ENCODE measurements at regions not wholly inside any gene's neighbourhood (a gene's known extent, or its start where the extent isn't known, plus 50 kb on each side); places are given as distances from the start of the nearest gene placed in this dataset.

DNA sequence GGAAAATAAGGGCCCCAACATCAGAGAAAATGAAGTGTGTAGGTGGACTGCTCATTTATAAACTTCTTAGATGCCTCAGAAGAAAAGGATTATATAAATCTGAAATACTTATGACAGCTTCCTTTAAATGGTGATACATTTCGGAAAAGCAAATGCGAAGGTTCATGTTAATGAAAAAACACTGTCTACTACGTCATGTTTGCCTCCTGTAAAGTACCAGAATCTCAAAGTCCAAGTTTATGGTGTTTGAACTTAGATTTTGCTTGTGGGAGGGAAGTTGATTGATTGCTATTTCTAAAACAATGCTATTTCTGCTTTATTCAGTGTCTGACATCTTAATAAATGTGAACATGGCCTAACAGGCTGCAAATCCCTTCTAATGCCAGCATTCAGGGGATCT is 514.6 kb downstream of the ZNF608 start:
- Histone ChIP-seq H3K9ac (ENCODE audit: low read depth in 1 of 2, low read length in 2 of 2) (no peak overlapping the region), H3K9me3 (ENCODE audit: control insufficient read depth in 4 of 4, low read length in 3 of 4) (peaks cover 0 to 3% (median under 1%) of the 10 kb centered on the region in 4 donors), H3K27ac (ENCODE audit: low read depth in 1 of 2, low read length in 2 of 2) (no peak overlapping the region), H3K36me3 (ENCODE audit: control insufficient read depth in 4 of 4, insufficient read depth in 3 of 4, low read depth in 1 of 4, low read length in 3 of 4) (no peaks in the 10 kb centered on the region), H3K27me3 (ENCODE audit: control insufficient read depth in 4 of 4, insufficient read depth in 4 of 4, low read length in 3 of 4) (peaks cover 0 to 6% (median 0%) of the 10 kb centered on the region in 4 donors), H3K4me3 (ENCODE audit: low read depth in 1 of 3, low read length in 3 of 3) (no peak overlapping the region), H3K4me1 (ENCODE audit: control insufficient read depth in 4 of 4, insufficient read depth in 4 of 4, low read length in 3 of 4) (no peaks in the 10 kb centered on the region)
- DNase-seq (ENCODE audit: low spot score): no peak
- WGBS: 56% methylated on average over 3 of the region's 3 CpGs
- TF ChIP-seq RXRA (IDR thresholded peaks at IDR 0.05) (no peak), HNF4G (IDR thresholded peaks at IDR 0.05) (no peak), ZBTB33 (IDR thresholded peaks at IDR 0.05) (no peak), NR2F2 (IDR thresholded peaks at IDR 0.05) (no peak), TAF1 (conservative IDR thresholded peaks at IDR 0.05) (no peak)
- TF ChIP-seq, protein P1, sequence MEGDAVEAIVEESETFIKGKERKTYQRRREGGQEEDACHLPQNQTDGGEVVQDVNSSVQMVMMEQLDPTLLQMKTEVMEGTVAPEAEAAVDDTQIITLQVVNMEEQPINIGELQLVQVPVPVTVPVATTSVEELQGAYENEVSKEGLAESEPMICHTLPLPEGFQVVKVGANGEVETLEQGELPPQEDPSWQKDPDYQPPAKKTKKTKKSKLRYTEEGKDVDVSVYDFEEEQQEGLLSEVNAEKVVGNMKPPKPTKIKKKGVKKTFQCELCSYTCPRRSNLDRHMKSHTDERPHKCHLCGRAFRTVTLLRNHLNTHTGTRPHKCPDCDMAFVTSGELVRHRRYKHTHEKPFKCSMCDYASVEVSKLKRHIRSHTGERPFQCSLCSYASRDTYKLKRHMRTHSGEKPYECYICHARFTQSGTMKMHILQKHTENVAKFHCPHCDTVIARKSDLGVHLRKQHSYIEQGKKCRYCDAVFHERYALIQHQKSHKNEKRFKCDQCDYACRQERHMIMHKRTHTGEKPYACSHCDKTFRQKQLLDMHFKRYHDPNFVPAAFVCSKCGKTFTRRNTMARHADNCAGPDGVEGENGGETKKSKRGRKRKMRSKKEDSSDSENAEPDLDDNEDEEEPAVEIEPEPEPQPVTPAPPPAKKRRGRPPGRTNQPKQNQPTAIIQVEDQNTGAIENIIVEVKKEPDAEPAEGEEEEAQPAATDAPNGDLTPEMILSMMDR (IDR thresholded peaks at IDR 0.05; ENCODE audit: low read depth, low read length, missing input control): no peak
- TF ChIP-seq, protein P2, sequence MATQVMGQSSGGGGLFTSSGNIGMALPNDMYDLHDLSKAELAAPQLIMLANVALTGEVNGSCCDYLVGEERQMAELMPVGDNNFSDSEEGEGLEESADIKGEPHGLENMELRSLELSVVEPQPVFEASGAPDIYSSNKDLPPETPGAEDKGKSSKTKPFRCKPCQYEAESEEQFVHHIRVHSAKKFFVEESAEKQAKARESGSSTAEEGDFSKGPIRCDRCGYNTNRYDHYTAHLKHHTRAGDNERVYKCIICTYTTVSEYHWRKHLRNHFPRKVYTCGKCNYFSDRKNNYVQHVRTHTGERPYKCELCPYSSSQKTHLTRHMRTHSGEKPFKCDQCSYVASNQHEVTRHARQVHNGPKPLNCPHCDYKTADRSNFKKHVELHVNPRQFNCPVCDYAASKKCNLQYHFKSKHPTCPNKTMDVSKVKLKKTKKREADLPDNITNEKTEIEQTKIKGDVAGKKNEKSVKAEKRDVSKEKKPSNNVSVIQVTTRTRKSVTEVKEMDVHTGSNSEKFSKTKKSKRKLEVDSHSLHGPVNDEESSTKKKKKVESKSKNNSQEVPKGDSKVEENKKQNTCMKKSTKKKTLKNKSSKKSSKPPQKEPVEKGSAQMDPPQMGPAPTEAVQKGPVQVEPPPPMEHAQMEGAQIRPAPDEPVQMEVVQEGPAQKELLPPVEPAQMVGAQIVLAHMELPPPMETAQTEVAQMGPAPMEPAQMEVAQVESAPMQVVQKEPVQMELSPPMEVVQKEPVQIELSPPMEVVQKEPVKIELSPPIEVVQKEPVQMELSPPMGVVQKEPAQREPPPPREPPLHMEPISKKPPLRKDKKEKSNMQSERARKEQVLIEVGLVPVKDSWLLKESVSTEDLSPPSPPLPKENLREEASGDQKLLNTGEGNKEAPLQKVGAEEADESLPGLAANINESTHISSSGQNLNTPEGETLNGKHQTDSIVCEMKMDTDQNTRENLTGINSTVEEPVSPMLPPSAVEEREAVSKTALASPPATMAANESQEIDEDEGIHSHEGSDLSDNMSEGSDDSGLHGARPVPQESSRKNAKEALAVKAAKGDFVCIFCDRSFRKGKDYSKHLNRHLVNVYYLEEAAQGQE (IDR thresholded peaks at IDR 0.05): no peak

DNA sequence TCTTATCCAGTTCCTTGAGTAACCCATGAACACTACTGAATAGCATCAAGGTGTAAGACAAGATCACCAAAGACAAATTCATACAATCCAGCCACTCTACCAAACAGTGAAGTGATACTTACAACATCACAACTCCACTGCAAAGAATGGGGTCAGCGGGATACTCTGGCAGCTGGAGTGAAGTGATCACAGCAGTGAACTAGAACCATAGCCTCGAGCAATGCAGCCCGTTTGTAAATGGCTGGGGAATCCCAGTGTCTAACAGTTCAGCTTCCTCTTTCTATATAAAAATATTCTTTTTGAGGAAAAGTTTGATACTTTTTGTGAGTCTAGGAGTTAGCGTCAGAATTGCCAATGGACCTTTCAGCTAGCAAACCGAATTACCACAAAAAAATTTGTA is 515.2 kb downstream of the ZNF608 start:
- Histone ChIP-seq H3K27ac (ENCODE audit: low read depth in 1 of 2, low read length in 2 of 2) (no peak overlapping the region), H3K4me3 (ENCODE audit: low read depth in 1 of 3, low read length in 3 of 3) (no peak overlapping the region), H3K4me1 (ENCODE audit: control insufficient read depth in 4 of 4, insufficient read depth in 4 of 4, low read length in 3 of 4) (no peaks in the 10 kb centered on the region), H3K36me3 (ENCODE audit: control insufficient read depth in 4 of 4, insufficient read depth in 3 of 4, low read depth in 1 of 4, low read length in 3 of 4) (no peaks in the 10 kb centered on the region), H3K9ac (ENCODE audit: low read depth in 1 of 2, low read length in 2 of 2) (no peak overlapping the region), H3K27me3 (ENCODE audit: control insufficient read depth in 4 of 4, insufficient read depth in 4 of 4, low read length in 3 of 4) (peaks cover 0 to 6% (median 0%) of the 10 kb centered on the region in 4 donors), H3K9me3 (ENCODE audit: control insufficient read depth in 4 of 4, low read length in 3 of 4) (peaks cover 0 to 3% (median under 1%) of the 10 kb centered on the region in 4 donors)
- 83% methylated on average over 5 of the region's 5 CpGs for WGBS
- no peak for DNase-seq (ENCODE audit: low spot score)
- TF ChIP-seq ATF3 (IDR thresholded peaks at IDR 0.05) (no peak), ZBTB33 (IDR thresholded peaks at IDR 0.05) (no peak), JUND (IDR thresholded peaks at IDR 0.05) (no peak), RXRA (IDR thresholded peaks at IDR 0.05) (no peak), YY1 (IDR thresholded peaks at IDR 0.05) (no peak), HNF4G (IDR thresholded peaks at IDR 0.05) (no peak), NR2F2 (IDR thresholded peaks at IDR 0.05) (no peak)
- TF ChIP-seq, protein P1 (IDR thresholded peaks at IDR 0.05; ENCODE audit: low read depth, low read length, missing input control): no peak
